ENCODE measurements at regions not wholly inside any gene's neighbourhood (a gene's known extent, or its start where the extent isn't known, plus 50 kb on each side); places are given as distances from the start of the nearest gene placed in this dataset.

DNA sequence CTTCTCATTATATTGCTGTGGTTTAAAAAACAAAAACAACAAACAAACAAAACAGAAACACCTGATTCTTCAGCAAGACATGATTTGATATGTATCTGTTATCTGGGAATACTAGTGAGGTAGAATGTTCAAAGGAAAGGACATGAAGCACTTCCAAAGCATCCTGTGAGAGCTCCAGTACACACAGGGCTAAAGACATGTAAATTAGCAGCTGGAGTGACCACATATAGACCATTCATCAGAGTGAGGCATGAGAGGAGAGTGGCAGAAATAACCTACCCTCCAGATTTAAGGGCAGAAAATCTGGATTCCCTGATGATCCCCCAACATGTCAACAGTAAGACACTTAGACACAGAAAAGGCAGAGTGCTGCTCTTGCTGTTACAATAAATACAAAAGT is 260.5 kb upstream of the CHRM3 start:
- no peak for TF ChIP-seq EZH2 (IDR thresholded peaks at IDR 0.05; ENCODE audit: insufficient read depth, low read length)
- TF ChIP-seq, protein P1, sequence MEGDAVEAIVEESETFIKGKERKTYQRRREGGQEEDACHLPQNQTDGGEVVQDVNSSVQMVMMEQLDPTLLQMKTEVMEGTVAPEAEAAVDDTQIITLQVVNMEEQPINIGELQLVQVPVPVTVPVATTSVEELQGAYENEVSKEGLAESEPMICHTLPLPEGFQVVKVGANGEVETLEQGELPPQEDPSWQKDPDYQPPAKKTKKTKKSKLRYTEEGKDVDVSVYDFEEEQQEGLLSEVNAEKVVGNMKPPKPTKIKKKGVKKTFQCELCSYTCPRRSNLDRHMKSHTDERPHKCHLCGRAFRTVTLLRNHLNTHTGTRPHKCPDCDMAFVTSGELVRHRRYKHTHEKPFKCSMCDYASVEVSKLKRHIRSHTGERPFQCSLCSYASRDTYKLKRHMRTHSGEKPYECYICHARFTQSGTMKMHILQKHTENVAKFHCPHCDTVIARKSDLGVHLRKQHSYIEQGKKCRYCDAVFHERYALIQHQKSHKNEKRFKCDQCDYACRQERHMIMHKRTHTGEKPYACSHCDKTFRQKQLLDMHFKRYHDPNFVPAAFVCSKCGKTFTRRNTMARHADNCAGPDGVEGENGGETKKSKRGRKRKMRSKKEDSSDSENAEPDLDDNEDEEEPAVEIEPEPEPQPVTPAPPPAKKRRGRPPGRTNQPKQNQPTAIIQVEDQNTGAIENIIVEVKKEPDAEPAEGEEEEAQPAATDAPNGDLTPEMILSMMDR (IDR thresholded peaks at IDR 0.05; ENCODE audit: insufficient read depth, low read depth, low read length), result no peak

All from astrocyte (in vitro differentiated cells and primary cell).